CD4-positive, alpha-beta T cell treated with Interleukin-10 for 1 hour (primary cell): ENCODE measurements at regions not wholly inside any gene's neighbourhood (a gene's known extent, or its start where the extent isn't known, plus 50 kb on each side); places are given as distances from the start of the nearest gene placed in this dataset.

Experiments used
- DNase-seq: peaks from one replicate; pipeline ENCODE4 v3.0.0-alpha.2; 2020

- DNase-seq, result no peak
These were observed 850.6 kb upstream of the CHAC2 start for GRCh38 chr2:52916981-52917380.

DNA sequence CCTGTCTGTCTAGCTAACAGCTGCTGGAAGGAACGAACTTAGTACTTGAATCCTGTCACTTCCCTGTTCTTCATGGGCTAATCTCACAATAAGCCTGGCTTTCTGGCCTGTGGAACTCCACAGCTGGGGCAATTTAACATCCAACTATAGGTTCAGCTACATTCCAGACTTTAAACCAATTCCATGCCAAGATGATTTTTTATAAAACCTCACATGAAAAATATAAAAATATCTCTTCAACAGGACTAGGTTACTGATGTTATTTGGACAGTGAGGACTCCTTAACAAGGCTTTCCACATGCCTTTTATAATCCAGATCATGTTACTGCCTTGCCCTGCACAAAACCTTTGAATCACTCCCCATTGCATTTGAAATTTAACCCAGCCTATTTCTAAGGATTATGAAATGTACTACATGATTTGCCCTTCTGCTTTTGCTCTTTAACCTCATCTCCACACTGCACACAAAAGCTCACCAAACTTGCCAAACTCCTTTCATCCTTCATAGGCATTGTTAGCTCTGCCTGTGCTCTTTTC lies 863.2 kb upstream of the CHAC2 start:
- no peak for DNase-seq

DNA sequence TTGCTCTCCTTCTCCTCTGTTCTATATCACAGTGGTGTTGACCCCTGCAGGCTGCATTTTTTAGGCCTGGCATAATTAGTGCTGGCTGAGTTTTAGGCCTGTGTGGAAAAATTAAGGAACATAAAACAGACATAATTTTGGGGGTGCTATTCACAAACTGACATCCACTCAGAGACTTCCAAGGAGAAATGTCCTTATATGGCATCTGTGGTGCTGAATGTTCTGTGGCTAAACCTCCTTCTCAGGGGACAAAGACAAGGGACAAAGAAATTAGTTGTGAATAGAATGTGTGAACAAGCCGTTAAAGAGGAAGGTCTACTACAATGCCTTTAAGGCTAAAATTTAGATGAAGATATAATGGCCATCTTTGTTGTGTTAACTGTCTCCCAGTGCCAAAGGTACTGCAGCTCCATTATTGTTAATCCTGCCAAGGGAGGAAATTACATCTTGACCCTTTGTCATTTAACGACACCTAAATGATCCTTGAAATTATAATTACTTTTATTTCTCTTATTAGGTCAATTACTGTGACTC lies 870.0 kb upstream of the CHAC2 start:
- DNase-seq, result no peak

- DNase-seq, result no peak
These were observed 871.8 kb upstream of the CHAC2 start for GRCh38 chr2:52895726-52896340.

GRCh38 chr2:52886556-52886955 lies 881.0 kb upstream of the CHAC2 start:
- DNase-seq, result no peak

- no peak for DNase-seq
These were observed 882.7 kb upstream of the CHAC2 start for GRCh38 chr2:52884761-52885352.

- DNase-seq, result no peak
These were observed 884.6 kb upstream of the CHAC2 start for GRCh38 chr2:52882974-52883373.

- no peak for DNase-seq
These were observed 886.0 kb upstream of the CHAC2 start for GRCh38 chr2:52881606-52882005.

GRCh38 chr2:52880872-52881271 lies 886.7 kb upstream of the CHAC2 start:
- no peak for DNase-seq

- no peak for DNase-seq
These were observed 888.0 kb upstream of the CHAC2 start for GRCh38 chr2:52879561-52879960.

- DNase-seq, result no peak
These were observed 889.9 kb upstream of the CHAC2 start for GRCh38 chr2:52877703-52878102.

GRCh38 chr2:52874466-52875106 lies 893.0 kb upstream of the CHAC2 start:
- no peak for DNase-seq

DNA sequence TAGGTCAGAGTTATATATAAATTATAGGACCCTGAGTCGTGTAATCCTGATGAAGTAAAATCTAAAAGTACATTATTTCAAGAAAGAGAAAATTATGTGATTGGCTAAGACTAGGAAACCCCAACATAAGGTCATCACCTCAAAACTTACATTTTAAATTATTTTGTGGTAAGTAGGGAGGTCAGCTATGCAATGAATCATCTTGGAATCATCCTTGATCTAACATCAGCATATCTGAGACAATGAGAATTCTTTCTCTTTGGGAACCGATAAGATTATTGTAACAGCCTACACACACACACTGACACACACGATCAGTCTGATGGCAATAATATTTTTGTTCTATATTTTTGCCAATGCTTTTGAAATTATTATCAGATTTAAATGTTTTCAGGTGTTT lies 904.8 kb upstream of the CHAC2 start:
- DNase-seq, result no peak

- no peak for DNase-seq
These were observed 906.0 kb upstream of the CHAC2 start for GRCh38 chr2:52861596-52861995.

- no peak for DNase-seq
These were observed 908.5 kb upstream of the CHAC2 start for GRCh38 chr2:52859065-52859464.

GRCh38 chr2:52857722-52858121 lies 909.9 kb upstream of the CHAC2 start:
- no peak for DNase-seq

DNA sequence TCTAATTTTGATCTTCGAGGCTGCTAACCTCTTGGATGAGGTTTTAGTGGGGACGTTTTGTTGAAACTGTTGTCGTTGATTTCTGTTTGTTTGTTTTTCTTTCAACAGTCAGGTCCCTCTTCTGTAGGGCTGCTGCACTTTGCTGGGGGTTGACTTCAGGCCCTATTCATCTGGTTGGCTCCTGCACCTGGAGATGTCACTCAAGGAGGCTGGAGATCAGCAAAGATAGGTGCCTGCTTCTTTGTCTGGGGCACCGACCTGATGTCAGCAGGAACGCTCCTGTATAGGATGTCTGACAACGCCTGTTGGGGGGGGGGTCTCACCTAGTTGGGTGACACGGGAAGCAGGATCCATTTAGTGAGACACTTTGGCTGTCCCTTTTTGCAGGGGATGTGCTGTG lies 915.6 kb upstream of the CHAC2 start:
- no peak for DNase-seq

- no peak for DNase-seq
These were observed 922.7 kb upstream of the CHAC2 start for GRCh38 chr2:52844701-52845423.

DNA sequence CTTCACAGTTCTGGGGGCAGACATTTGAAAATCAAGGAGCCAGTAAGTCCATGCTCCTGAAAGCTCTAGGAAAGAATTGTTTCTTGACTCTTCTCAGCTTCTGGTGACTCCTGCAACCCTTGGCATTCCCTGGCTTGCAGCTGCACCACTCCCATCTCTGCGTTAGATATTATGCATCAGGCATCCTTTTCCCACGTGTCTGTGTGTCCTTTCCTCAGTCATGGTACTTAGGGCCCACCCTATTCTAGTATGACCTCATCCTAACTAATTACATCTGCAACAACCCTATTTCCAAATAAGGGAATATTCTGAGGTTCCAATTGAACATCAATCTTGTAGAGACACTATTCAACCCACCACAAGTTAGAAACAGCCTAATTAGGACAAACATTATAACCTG lies 931.7 kb upstream of the CHAC2 start:
- no peak for DNase-seq

DNA sequence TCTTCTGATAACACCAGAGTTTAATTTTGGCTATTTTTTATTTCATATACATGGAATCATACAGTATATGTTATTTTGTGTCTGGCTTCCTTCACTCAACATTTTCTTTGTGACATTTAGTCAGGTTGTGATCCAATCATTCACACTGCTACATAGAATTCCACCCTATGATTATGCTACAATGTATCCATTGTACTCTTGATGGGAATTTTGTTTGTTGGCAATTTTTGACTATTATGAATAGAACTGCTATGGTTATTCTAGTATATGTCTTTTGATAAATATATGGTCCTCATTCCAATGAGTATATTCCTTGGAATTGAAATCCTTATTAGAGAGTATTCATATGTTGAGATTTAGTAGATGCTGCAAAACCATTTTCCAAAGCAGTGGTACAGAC lies 936.4 kb upstream of the CHAC2 start:
- DNase-seq, result no peak

- DNase-seq, result no peak
These were observed 939.5 kb upstream of the CHAC2 start for GRCh38 chr2:52828112-52828511.

GRCh38 chr2:52821631-52822030 lies 946.0 kb upstream of the CHAC2 start:
- no peak for DNase-seq

- DNase-seq, result no peak
These were observed 948.6 kb upstream of the CHAC2 start for GRCh38 chr2:52818958-52819357.
